ENCODE measurements at regions not wholly inside any gene's neighbourhood (a gene's known extent, or its start where the extent isn't known, plus 50 kb on each side); places are given as distances from the start of the nearest gene placed in this dataset.

DNA sequence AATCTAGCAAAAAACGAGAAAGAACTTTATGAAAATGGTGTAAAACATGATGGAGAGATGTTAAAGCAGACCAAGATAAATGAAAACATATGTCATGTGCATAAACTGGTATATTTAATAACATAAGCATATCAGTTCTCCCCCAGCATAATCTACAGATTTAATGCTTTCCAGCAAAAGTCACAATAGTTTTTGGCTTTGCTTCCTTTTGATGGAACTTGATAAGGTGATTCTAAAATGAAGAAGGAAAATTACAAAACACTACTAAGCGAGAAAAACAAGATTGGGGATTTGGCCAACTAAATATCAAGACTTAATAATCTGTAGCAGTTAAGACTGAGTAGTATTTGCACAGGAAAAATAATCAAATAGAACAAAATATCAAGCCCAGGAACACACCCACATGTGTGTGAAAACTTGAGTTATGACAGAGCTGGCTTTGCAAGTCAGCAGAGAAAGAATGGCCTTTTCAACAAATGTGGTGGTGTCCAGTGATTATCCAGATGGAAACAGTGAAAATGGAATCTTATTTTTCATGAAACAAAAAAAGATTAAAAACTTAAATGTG, 83.7 kb upstream of the L3MBTL4 start:
- Mint-ChIP-seq H3K9me3 (no peaks in the 10 kb centered on the region), H3K4me3 (no peak overlapping the region), H3K4me1 (ENCODE audit: low read depth) (no peaks in the 10 kb centered on the region), H3K27me3 (peaks cover 2% of the 10 kb centered on the region), H3K27ac (no peak overlapping the region), H3K36me3 (ENCODE audit: low read depth) (no peaks in the 10 kb centered on the region)
- ChIA-PET CTCF (interaction anchor here (1.3 kb wide), 1 partner anchor 24 kb away, joined by 3 read pairs; no protein-coding TSS in a partner anchor), POLR2A (interaction anchor here (0.6 kb wide), 1 partner anchor 17 kb away, joined by 3 read pairs; no protein-coding TSS in a partner anchor)
- DNase-seq, result no peak
- intact Hi-C loops (cut with micrococcal nuclease), result no loop called here
- TF ChIP-seq, protein P1, sequence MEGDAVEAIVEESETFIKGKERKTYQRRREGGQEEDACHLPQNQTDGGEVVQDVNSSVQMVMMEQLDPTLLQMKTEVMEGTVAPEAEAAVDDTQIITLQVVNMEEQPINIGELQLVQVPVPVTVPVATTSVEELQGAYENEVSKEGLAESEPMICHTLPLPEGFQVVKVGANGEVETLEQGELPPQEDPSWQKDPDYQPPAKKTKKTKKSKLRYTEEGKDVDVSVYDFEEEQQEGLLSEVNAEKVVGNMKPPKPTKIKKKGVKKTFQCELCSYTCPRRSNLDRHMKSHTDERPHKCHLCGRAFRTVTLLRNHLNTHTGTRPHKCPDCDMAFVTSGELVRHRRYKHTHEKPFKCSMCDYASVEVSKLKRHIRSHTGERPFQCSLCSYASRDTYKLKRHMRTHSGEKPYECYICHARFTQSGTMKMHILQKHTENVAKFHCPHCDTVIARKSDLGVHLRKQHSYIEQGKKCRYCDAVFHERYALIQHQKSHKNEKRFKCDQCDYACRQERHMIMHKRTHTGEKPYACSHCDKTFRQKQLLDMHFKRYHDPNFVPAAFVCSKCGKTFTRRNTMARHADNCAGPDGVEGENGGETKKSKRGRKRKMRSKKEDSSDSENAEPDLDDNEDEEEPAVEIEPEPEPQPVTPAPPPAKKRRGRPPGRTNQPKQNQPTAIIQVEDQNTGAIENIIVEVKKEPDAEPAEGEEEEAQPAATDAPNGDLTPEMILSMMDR (IDR thresholded peaks at IDR 0.05), result no peak
- ATAC-seq, result no peak

DNA sequence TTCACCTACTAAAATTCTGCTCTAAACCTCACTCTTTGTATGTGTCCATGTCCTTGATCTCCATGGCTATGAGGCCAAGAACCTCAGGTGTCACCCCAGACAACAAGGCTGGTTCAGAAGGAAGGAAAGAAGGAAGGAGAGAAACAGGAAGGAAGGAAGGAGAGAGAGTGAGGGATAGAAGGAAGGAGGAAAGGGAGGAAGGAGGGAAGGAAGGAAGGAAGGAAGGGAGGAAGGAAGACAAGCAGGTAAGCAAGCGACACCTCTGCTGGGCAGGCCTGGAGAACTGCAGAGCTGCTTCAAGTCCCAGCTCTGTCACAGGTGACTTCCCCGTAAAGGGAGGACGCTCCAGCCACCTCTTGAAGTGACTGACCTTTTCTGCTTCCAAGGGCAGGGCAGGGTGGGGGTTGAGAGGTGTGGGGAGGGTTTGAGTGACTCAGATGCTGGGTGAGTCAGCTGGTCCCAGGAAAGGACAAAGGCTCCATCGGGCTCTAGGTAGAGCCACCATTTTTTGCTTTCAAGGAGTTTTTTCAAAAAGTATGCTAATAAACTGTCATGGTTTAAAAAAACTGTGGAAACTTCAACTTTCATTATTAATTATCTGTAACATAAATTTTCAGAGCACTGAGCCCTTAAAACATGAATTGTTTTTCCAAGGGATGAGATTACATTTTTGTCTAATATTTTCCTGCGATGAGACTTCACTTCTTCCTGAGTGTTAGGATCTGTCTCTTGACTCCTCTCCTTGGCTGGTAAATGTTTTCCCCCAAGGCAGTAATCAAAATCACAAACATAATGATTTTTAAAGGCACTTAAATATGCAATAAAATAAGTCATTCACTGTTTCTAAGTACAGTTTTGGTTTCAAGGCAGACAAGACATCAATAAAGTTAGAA, 90.1 kb upstream of the L3MBTL4 start:
- ChIA-PET POLR2A (no interaction called here), CTCF (no interaction called here)
- H3K36me3 Mint-ChIP-seq (ENCODE audit: low read depth), result no peaks in the 10 kb centered on the region

DNA sequence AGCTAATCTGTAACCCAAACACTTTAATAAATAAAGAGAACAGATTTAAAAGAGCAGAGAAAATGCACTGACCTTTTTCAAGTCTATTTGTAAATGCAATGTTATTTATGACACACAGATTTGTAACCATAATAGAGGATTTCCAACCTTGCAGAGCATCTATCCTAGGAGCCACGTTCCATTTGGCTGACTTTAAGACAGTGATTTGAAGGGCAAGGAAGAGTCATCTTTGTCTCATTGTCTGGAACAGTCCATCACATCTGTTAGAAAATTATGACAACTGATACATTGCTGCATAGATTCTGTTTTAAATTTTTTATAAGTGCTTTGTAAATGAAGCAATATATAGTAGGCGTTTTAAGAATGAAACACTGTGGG, 90.8 kb upstream of the L3MBTL4 start:
- ATAC-seq, result no peak
- intact Hi-C loops (cut with micrococcal nuclease), result no loop called here
- CTCF ChIA-PET, result no interaction called here
- Mint-ChIP-seq H3K27me3 (peaks cover 2% of the 10 kb centered on the region), H3K4me3 (no peak overlapping the region), H3K9me3 (no peaks in the 10 kb centered on the region), H3K27ac (no peak overlapping the region), H3K36me3 (ENCODE audit: low read depth) (no peaks in the 10 kb centered on the region), H3K4me1 (ENCODE audit: low read depth) (no peaks in the 10 kb centered on the region)
- TF ChIP-seq, protein P1 (IDR thresholded peaks at IDR 0.05), result no peak
- POLR2A ChIA-PET, result no interaction called here
- no peak for DNase-seq

More for the DNA sequence above, 90.1 kb upstream of the L3MBTL4 start:
- no peak overlapping the region for H3K27ac Mint-ChIP-seq
- no peaks in the 10 kb centered on the region for H3K9me3 Mint-ChIP-seq
- TF ChIP-seq, protein P1 (IDR thresholded peaks at IDR 0.05), result no peak
- H3K4me1 Mint-ChIP-seq (ENCODE audit: low read depth), result no peaks in the 10 kb centered on the region
- peaks cover 2% of the 10 kb centered on the region for H3K27me3 Mint-ChIP-seq
- DNase-seq (no peak), ATAC-seq (no peak)
- no peak overlapping the region for H3K4me3 Mint-ChIP-seq
- intact Hi-C loops (cut with micrococcal nuclease), result no loop called here

DNA sequence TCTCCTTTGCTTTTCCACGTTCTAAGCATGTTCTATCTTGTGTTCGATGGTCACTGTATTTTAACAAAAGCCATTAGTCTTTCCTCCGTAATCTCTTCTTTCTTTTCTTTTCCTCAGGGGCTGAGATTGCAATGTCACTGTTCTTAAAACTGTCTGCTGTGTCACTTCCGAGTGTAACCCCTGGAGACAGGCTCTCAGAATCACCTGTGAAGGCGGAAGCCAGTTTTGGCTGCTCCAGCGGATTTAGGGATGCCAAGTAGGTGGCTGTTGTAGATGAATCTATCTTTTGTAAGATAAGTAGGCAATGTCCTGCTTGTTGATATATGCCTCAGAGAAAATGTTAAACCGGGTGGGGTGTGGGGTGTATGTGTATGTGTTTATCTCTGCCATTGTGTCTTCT, 94.7 kb upstream of the L3MBTL4 start:
- ChIA-PET CTCF (no interaction called here), POLR2A (no interaction called here)
- intact Hi-C loops (cut with micrococcal nuclease), result no loop called here
- Mint-ChIP-seq H3K4me3 (no peak overlapping the region), H3K36me3 (ENCODE audit: low read depth) (no peaks in the 10 kb centered on the region), H3K9me3 (no peaks in the 10 kb centered on the region), H3K27ac (no peak overlapping the region), H3K27me3 (no peaks in the 10 kb centered on the region), H3K4me1 (ENCODE audit: low read depth) (no peaks in the 10 kb centered on the region)
- TF ChIP-seq, protein P1 (IDR thresholded peaks at IDR 0.05), result no peak
- DNase-seq (no peak), ATAC-seq (no peak)

DNA sequence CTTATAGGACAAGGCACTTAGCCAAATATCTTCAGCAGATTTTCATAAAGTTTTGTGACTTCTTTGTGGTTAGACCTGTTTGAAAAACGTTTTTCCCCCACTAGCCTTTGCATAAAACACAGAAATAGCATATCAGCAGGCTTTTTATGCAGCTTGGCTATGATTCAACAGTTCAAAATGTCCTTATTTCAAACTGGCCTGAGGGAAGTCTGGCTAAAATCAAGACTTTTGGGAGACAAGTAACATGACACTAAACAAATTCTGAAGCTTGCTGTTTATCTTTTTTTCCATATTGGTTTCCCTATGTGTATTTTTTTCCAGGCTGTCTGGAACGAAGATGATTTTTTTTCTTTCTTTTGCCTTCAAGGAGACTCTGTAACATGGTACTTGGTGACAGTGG, 95.1 kb upstream of the L3MBTL4 start:
- H3K36me3 Mint-ChIP-seq (ENCODE audit: low read depth), result no peaks in the 10 kb centered on the region
- TF ChIP-seq, protein P1 (IDR thresholded peaks at IDR 0.05), result no peak
- POLR2A ChIA-PET, result no interaction called here
- no peak overlapping the region for H3K27ac Mint-ChIP-seq
- CTCF ChIA-PET, result no interaction called here
- H3K4me1 Mint-ChIP-seq (ENCODE audit: low read depth), result no peaks in the 10 kb centered on the region
- H3K9me3 Mint-ChIP-seq, result no peaks in the 10 kb centered on the region
- H3K27me3 Mint-ChIP-seq, result no peaks in the 10 kb centered on the region
- ATAC-seq (no peak), DNase-seq (no peak)
- intact Hi-C loops (cut with micrococcal nuclease), result loop anchor here (10.0 kb wide), 1 partner anchor 65 kb away; no protein-coding TSS in a partner anchor
- no peak overlapping the region for H3K4me3 Mint-ChIP-seq
